Caco-2 (cell line): ENCODE measurements at regions not wholly inside any gene's neighbourhood (a gene's known extent, or its start where the extent isn't known, plus 50 kb on each side); places are given as distances from the start of the nearest gene placed in this dataset.

Experiments
- BruUV-seq: library from RNA; stranded (reverse); fragments of 400-500 nt; replicated peaks from 2 replicates; lab custom pipeline; 2021; lab: Mats Ljungman, UMichigan
- CTCF ChIA-PET: fragments of 300-600 bp; sonication (Branson Sonifier 250); formaldehyde crosslinking; loops from one replicate; lab custom pipeline; 2022; ENCODE audit warnings: antibody characterized with exemption; lab: Charles Lee
- POLR2A ChIA-PET: fragments of 300-600 bp; sonication (Branson Sonifier 250); formaldehyde crosslinking; loops from one replicate; lab custom pipeline; 2022; ENCODE audit warnings: antibody characterized with exemption; lab: Charles Lee
- DNase-seq, 2 experiments: peaks; one replicate each; pipeline versions ENCODE4 v3.0.0 to v3.0.0-alpha.2; 2020 to 2022
- H3K27me3 ChIP-seq: replicated peaks from 2 replicates; pipeline ENCODE4 v1.6.0; 2011; ENCODE audit warnings: low read length; ENCODE audit not compliant: control insufficient read depth, insufficient read depth
- H3K36me3 ChIP-seq: 2 replicates; pipeline ENCODE4 v1.5.1; 2011; ENCODE audit warnings: low read length; ENCODE audit not compliant: control insufficient read depth, insufficient read depth
- H3K4me1 ChIP-seq: fragments of 250-450 bp; sonication (Bioruptor Pico); 2 replicates; pipeline ENCODE4 v1.5.1; 2020; ENCODE audit warnings: mild to moderate bottlenecking
- H3K4me3 ChIP-seq: 2 replicates; pipeline ENCODE4 v1.5.1; 2011; ENCODE audit warnings: low read depth, mild to moderate bottlenecking, control low read depth, low read length
- H3K9me3 ChIP-seq: fragments of 250-450 bp; sonication (Bioruptor Pico); 2 replicates; pipeline ENCODE4 v1.5.1; 2020; ENCODE audit warnings: mild to moderate bottlenecking, moderate library complexity
- H3K27ac Mint-ChIP-seq: one replicate; pipeline ENCODE4 v1.8.0; 2022; ENCODE audit warnings: mixed read lengths; ENCODE audit not compliant: unreplicated experiment
- H3K27me3 Mint-ChIP-seq: one replicate; pipeline ENCODE4 v1.8.0; 2022; ENCODE audit warnings: mixed read lengths; ENCODE audit not compliant: insufficient read depth, unreplicated experiment
- H3K36me3 Mint-ChIP-seq: one replicate; pipeline ENCODE4 v1.8.0; 2022; ENCODE audit warnings: mild to moderate bottlenecking, mixed read lengths; ENCODE audit not compliant: insufficient read depth, unreplicated experiment
- H3K4me1 Mint-ChIP-seq: one replicate; pipeline ENCODE4 v1.8.0; 2022; ENCODE audit warnings: low read depth, mixed read lengths; ENCODE audit not compliant: unreplicated experiment
- H3K4me3 Mint-ChIP-seq: one replicate; pipeline ENCODE4 v1.8.0; 2022; ENCODE audit warnings: mild to moderate bottlenecking, moderate library complexity, mixed read lengths; ENCODE audit not compliant: unreplicated experiment
- H3K9me3 Mint-ChIP-seq: one replicate; pipeline ENCODE4 v1.8.0; 2022; ENCODE audit warnings: mixed read lengths; ENCODE audit not compliant: unreplicated experiment
- intact Hi-C: fragments of 100-400 bp; cut with micrococcal nuclease; formaldehyde crosslinking; loops from one replicate; pipeline ENCODE4 v1.10.0; 2022; ENCODE audit not compliant: unreplicated experiment
- TF ChIP-seq, protein P1 (sequence below), 2 experiments: fragments of 200-600 bp in 1 of 2; IDR thresholded peaks; 1 replicate in 1 of 2; 2 replicates in 1 of 2; pipeline versions ENCODE4 v1.5.1 to v1.8.0; 2011 to 2022; ENCODE audit warnings: antibody characterized with exemption in 1 of 2, control low read depth in 1 of 2, inconsistent platforms in 1 of 2, low read depth in 1 of 2, low read length in 1 of 2, mild to moderate bottlenecking in 1 of 2, moderate library complexity in 1 of 2; ENCODE audit not compliant: insufficient read depth in 1 of 2, severe bottlenecking in 1 of 2, unreplicated experiment in 1 of 2

- no peaks in the 10 kb centered on the region for H3K4me1 Mint-ChIP-seq
- Histone ChIP-seq H3K4me3 (no peak overlapping the region), H3K9me3 (no peaks in the 10 kb centered on the region), H3K36me3 (no peaks in the 10 kb centered on the region), H3K4me1 (no peaks in the 10 kb centered on the region), H3K27me3 (no peaks in the 10 kb centered on the region)
- no TSS peak for BruUV-seq
- H3K9me3 Mint-ChIP-seq: no peaks in the 10 kb centered on the region
- peaks cover 3% of the 10 kb centered on the region for H3K27me3 Mint-ChIP-seq
- H3K36me3 Mint-ChIP-seq: no peaks in the 10 kb centered on the region
- POLR2A ChIA-PET: no interaction called here
- intact Hi-C loops: no loop called here
- TF ChIP-seq, protein P1, sequence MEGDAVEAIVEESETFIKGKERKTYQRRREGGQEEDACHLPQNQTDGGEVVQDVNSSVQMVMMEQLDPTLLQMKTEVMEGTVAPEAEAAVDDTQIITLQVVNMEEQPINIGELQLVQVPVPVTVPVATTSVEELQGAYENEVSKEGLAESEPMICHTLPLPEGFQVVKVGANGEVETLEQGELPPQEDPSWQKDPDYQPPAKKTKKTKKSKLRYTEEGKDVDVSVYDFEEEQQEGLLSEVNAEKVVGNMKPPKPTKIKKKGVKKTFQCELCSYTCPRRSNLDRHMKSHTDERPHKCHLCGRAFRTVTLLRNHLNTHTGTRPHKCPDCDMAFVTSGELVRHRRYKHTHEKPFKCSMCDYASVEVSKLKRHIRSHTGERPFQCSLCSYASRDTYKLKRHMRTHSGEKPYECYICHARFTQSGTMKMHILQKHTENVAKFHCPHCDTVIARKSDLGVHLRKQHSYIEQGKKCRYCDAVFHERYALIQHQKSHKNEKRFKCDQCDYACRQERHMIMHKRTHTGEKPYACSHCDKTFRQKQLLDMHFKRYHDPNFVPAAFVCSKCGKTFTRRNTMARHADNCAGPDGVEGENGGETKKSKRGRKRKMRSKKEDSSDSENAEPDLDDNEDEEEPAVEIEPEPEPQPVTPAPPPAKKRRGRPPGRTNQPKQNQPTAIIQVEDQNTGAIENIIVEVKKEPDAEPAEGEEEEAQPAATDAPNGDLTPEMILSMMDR (IDR thresholded peaks at IDR 0.05; ENCODE audit: insufficient read depth in 1 of 2, low read depth in 1 of 2, low read length in 1 of 2, severe bottlenecking in 1 of 2, unreplicated experiment in 1 of 2): no peak
- CTCF ChIA-PET: no interaction called here
- no peak for DNase-seq
- no peak overlapping the region for H3K27ac Mint-ChIP-seq
- no peak overlapping the region for H3K4me3 Mint-ChIP-seq
Observed at GRCh38 chr13:103983948-103984347, 917.7 kb upstream of the SLC10A2 start.

DNA sequence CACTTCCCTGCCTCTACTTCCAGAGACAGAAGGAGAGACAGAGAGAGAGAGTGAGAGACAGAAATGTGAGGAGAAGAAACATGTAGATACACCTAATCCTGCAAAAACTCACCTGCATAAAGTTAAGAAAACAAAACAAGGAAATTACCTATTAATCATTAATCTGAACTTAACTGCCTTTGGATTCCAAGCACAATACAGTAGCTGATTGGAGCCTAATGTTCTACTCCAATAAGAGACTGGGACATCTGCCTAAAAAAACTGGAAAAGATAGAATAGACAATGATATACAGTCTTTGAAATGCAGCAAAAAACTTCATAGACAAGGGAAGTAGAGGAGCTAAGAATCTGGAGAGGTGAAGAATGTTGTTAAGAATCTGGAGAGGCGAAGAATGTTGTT is 910.2 kb upstream of the SLC10A2 start:
- Histone ChIP-seq H3K4me1 (no peaks in the 10 kb centered on the region), H3K4me3 (no peak overlapping the region), H3K27me3 (no peaks in the 10 kb centered on the region), H3K9me3 (no peaks in the 10 kb centered on the region), H3K36me3 (no peaks in the 10 kb centered on the region)
- Mint-ChIP-seq H3K27me3 (peaks cover 2% of the 10 kb centered on the region), H3K4me3 (no peak overlapping the region), H3K36me3 (no peaks in the 10 kb centered on the region), H3K9me3 (no peaks in the 10 kb centered on the region), H3K4me1 (peaks cover 7% of the 10 kb centered on the region), H3K27ac (no peak overlapping the region)
- intact Hi-C loops: no loop called here
- no peak for DNase-seq
- TF ChIP-seq, protein P1 (IDR thresholded peaks at IDR 0.05; ENCODE audit: insufficient read depth in 1 of 2, low read depth in 1 of 2, low read length in 1 of 2, severe bottlenecking in 1 of 2, unreplicated experiment in 1 of 2): no peak
- no TSS peak for BruUV-seq
- POLR2A ChIA-PET: no interaction called here
- CTCF ChIA-PET: no interaction called here

DNA sequence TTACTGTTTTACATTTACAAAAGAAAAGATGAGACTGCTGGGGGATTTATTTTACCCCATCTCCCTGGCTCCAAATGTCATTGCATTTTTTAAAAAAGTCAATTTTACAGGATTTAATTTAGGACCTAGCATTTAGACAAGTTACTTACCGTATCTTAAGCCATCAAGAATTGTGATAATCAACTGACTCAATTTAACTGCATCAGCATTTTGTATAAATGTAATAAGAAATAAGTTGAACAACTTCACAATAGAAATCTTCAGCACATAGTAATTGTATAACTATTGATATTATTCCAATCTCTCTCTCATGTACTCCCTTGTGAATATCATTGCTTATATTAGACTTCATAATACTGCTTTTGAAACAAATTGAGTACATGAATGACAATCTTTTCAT is 907.5 kb upstream of the SLC10A2 start:
- no peak for DNase-seq
- no peak overlapping the region for H3K27ac Mint-ChIP-seq
- H3K36me3 Mint-ChIP-seq: no peaks in the 10 kb centered on the region
- CTCF ChIA-PET: no interaction called here
- Histone ChIP-seq H3K27me3 (no peaks in the 10 kb centered on the region), H3K4me1 (no peaks in the 10 kb centered on the region), H3K9me3 (no peaks in the 10 kb centered on the region), H3K4me3 (no peak overlapping the region), H3K36me3 (no peaks in the 10 kb centered on the region)
- intact Hi-C loops: no loop called here
- H3K4me1 Mint-ChIP-seq: peaks cover 7% of the 10 kb centered on the region
- TF ChIP-seq, protein P1 (IDR thresholded peaks at IDR 0.05; ENCODE audit: insufficient read depth in 1 of 2, low read depth in 1 of 2, low read length in 1 of 2, severe bottlenecking in 1 of 2, unreplicated experiment in 1 of 2): no peak
- H3K9me3 Mint-ChIP-seq: no peaks in the 10 kb centered on the region
- peaks cover 2% of the 10 kb centered on the region for H3K27me3 Mint-ChIP-seq
- no peak overlapping the region for H3K4me3 Mint-ChIP-seq
- POLR2A ChIA-PET: no interaction called here
- BruUV-seq: no TSS peak
